Activated CD8-positive, alpha-beta T cell treated with anti-CD3 and anti-CD28 coated beads for 36 hours (primary cell): ENCODE measurements at regions not wholly inside any gene's neighbourhood (a gene's known extent, or its start where the extent isn't known, plus 50 kb on each side); places are given as distances from the start of the nearest gene placed in this dataset.

ENCODE experiments used
- ATAC-seq: fragments of 200-7000 bp; cut with Tn5 transposase; one replicate; pipeline ENCODE4 v1.10.0; 2021; ENCODE audit warnings: mild to moderate bottlenecking, moderate library complexity
- CTCF ChIA-PET: fragments of 350-600 bp; sonication (Branson Sonifier 250); formaldehyde crosslinking; loops from one replicate; lab custom pipeline; 2021; ENCODE audit warnings: antibody characterized with exemption; lab: Charles Lee
- POLR2A ChIA-PET: fragments of 350-600 bp; sonication (Branson Sonifier 250); formaldehyde crosslinking; loops from one replicate; lab custom pipeline; 2021; ENCODE audit warnings: antibody characterized with exemption; lab: Charles Lee
- DNase-seq: peaks from one replicate; pipeline ENCODE4 v3.0.0-alpha.2; 2020
- H3K27ac Mint-ChIP-seq: one replicate; pipeline ENCODE4 v1.8.0; 2021; ENCODE audit warnings: mild to moderate bottlenecking, mixed read lengths
- H3K27me3 Mint-ChIP-seq: one replicate; pipeline ENCODE4 v1.8.0; 2021; ENCODE audit warnings: mixed read lengths
- H3K36me3 Mint-ChIP-seq: one replicate; pipeline ENCODE4 v1.8.0; 2021; ENCODE audit warnings: low read depth, mixed read lengths
- H3K4me1 Mint-ChIP-seq: one replicate; pipeline ENCODE4 v1.8.0; 2021; ENCODE audit warnings: low read depth, mixed read lengths
- H3K4me3 Mint-ChIP-seq: one replicate; pipeline ENCODE4 v1.8.0; 2021; ENCODE audit warnings: mild to moderate bottlenecking, moderate library complexity, mixed read lengths
- H3K9me3 Mint-ChIP-seq: one replicate; pipeline ENCODE4 v1.8.0; 2021; ENCODE audit warnings: mixed read lengths
- intact Hi-C: fragments of 100-400 bp; cut with micrococcal nuclease; formaldehyde crosslinking; loops from one replicate; pipeline ENCODE4 v1.10.0; 2022
- TF ChIP-seq, protein P1 (sequence below): fragments of 200-600 bp; IDR thresholded peaks from one replicate; pipeline ENCODE4 v1.8.0; 2022; ENCODE audit warnings: antibody characterized with exemption, mild to moderate bottlenecking

DNA sequence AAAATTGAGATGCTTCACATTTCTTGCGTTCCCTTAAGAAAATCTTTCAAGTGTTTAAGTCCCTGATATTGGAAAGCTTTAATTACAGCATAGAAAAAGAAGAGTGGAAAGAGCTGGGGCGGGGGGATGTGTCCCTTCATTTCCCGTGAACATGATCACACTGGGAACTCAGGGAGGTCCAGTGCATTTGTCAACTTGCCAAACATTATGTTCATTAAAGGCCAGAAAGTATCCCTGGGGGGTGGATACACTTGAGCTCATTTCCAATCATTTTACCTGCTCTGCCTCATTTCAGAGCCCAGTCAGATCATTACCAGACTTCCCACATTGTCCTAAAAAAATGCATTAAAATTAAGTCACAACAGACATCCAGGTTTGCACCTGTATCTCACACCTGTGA is 123.6 kb upstream of the KCNJ15 start:
- TF ChIP-seq, protein P1, sequence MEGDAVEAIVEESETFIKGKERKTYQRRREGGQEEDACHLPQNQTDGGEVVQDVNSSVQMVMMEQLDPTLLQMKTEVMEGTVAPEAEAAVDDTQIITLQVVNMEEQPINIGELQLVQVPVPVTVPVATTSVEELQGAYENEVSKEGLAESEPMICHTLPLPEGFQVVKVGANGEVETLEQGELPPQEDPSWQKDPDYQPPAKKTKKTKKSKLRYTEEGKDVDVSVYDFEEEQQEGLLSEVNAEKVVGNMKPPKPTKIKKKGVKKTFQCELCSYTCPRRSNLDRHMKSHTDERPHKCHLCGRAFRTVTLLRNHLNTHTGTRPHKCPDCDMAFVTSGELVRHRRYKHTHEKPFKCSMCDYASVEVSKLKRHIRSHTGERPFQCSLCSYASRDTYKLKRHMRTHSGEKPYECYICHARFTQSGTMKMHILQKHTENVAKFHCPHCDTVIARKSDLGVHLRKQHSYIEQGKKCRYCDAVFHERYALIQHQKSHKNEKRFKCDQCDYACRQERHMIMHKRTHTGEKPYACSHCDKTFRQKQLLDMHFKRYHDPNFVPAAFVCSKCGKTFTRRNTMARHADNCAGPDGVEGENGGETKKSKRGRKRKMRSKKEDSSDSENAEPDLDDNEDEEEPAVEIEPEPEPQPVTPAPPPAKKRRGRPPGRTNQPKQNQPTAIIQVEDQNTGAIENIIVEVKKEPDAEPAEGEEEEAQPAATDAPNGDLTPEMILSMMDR, result no peak
- ChIA-PET POLR2A (no interaction called here), CTCF (interaction anchor here (1.0 to 1.3 kb wide), 2 partner anchors 9 to 421 kb away, joined by 3 to 4 read pairs; no protein-coding TSS in a partner anchor)
- no peak overlapping the region for H3K27ac Mint-ChIP-seq
- H3K4me1 Mint-ChIP-seq, result no peaks in the 10 kb centered on the region
- intact Hi-C loops, result no loop called here
- DNase-seq (no peak), ATAC-seq (no peak)
- no peak overlapping the region for H3K4me3 Mint-ChIP-seq
- no peaks in the 10 kb centered on the region for H3K36me3 Mint-ChIP-seq
- H3K9me3 Mint-ChIP-seq, result no peaks in the 10 kb centered on the region
- peaks cover 17% of the 10 kb centered on the region for H3K27me3 Mint-ChIP-seq

DNA sequence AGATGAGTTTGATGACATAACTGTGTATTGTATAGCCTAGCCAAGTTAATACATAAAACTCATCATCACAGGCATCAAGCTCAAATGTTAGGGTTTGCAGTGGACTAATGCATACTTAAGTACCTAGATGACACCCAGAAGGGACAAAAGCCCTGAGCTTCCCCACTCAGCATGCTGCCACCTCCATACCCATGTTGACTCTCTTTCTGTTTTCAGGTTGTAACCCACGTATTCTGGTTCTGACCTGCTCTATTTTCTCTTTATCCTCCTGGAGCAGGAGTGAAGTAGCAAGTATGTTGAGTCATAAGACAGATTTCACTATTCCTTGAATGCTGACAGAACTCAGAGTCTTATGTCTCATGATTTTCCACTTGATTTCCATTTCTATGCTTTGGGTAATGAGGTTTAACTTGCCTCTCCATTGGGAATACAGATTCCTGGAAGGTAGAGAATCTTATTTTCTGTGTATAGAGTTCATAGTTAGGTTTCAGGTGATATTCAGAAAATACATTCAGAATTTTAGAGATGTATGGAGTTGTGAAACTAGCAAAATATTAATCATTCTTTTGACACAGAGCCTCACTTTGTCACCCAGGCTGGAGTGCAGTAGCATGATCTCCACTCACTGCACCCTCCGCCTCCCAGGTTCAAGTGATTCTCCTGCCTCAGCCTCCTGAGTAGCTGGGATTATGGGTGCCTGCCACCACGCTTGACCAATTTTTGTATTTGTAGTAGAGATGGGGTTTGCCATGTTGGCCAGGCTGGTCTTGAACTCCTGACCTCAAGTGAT is 122.5 kb upstream of the KCNJ15 start:
- ChIA-PET POLR2A (interaction anchor here (2.0 kb wide), 1 partner anchor 10 kb away, joined by 5 read pairs; no protein-coding TSS in a partner anchor), CTCF (interaction anchor here (0.8 to 1.3 kb wide), 2 partner anchors 8 to 422 kb away, joined by 3 to 4 read pairs; no protein-coding TSS in a partner anchor)
- ATAC-seq (no peak), DNase-seq (no peak)
- no peaks in the 10 kb centered on the region for H3K4me1 Mint-ChIP-seq
- peaks cover 17% of the 10 kb centered on the region for H3K27me3 Mint-ChIP-seq
- H3K27ac Mint-ChIP-seq, result no peak overlapping the region
- no peaks in the 10 kb centered on the region for H3K9me3 Mint-ChIP-seq
- TF ChIP-seq, protein P1, result no peak
- H3K4me3 Mint-ChIP-seq, result no peak overlapping the region
- intact Hi-C loops, result no loop called here
- H3K36me3 Mint-ChIP-seq, result no peaks in the 10 kb centered on the region

DNA sequence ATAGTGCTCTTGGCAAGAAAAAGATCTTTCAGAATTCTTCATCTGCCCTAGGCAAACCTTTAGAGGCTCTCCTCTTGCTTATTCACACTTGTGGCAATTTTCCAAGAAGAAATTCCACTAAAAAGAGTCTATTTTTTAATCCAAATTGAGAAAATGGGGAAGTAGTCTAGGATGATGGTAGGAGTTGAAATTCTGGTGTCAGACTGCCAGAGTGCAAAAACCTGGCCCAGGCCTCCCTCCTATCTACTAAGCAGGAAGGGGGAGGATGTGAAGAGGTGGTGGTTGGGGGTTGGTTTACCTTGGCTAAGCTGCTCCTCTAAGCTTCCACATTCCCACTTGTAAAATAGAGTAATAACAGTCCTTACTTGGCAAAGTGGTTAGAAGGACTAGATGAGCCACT is 120.6 kb upstream of the KCNJ15 start:
- intact Hi-C loops, result no loop called here
- Mint-ChIP-seq H3K9me3 (no peaks in the 10 kb centered on the region), H3K27ac (no peak overlapping the region), H3K4me3 (no peak overlapping the region), H3K4me1 (no peaks in the 10 kb centered on the region), H3K36me3 (no peaks in the 10 kb centered on the region), H3K27me3 (peaks cover 13% of the 10 kb centered on the region)
- DNase-seq (no peak), ATAC-seq (no peak)
- CTCF ChIA-PET, result no interaction called here
- POLR2A ChIA-PET, result no interaction called here
- TF ChIP-seq, protein P1, result no peak

DNA sequence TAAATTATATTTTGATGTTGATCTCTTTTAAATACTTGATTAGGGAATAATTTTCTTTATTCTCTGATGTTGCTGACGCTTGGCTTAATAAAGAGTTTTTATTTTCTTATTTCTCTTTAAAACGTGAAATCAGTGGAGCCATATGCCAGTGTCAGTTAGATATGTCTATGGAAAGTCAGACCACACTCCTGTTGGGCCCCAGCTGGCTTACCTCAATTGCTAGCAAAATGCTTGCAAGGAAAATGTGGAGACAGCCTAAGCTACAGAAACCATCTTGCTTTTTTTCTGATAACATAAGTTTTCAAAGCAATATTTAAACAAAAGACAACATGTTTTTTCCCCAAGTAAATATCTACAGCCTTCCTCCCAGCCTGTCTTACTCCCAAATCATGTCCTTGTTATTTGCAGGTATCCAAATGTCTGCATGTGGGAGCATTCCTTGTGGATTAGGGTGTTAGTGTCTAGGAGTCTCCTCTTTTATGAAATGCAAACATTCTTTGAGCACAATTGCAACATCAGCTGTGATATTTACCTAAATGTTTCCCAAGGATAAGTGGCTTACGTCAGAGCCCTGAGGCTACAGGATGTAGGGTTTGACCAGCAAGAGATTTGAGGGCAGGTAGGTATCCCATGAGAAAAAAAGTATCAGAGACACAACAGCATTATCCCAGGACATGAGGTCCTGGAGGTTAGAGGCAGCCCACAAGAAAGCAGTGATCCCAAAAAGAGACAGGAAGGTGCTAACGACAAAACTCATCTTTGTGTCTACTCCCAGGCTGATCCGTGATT is 117.2 kb upstream of the KCNJ15 start:
- H3K4me3 Mint-ChIP-seq, result no peak overlapping the region

More for the DNA sequence above, 117.2 kb upstream of the KCNJ15 start:
- no peaks in the 10 kb centered on the region for H3K4me1 Mint-ChIP-seq
- no peak overlapping the region for H3K27ac Mint-ChIP-seq
- POLR2A ChIA-PET, result no interaction called here
- ATAC-seq (no peak), DNase-seq (no peak)
- TF ChIP-seq, protein P1, result no peak
- intact Hi-C loops, result no loop called here
- CTCF ChIA-PET, result interaction anchor here (0.7 kb wide), 1 partner anchor 14 kb away, joined by 3 read pairs; no protein-coding TSS in a partner anchor
- H3K27me3 Mint-ChIP-seq, result peaks cover 2% of the 10 kb centered on the region
- no peaks in the 10 kb centered on the region for H3K36me3 Mint-ChIP-seq
- peaks cover 3% of the 10 kb centered on the region for H3K9me3 Mint-ChIP-seq
